ENCODE measurements at regions not wholly inside any gene's neighbourhood (a gene's known extent, or its start where the extent isn't known, plus 50 kb on each side); places are given as distances from the start of the nearest gene placed in this dataset.
"Not testable (repeated sequence)": the region's sequence is repeated elsewhere in the genome, so short reads cannot be mapped to it uniquely, and the experiment has no call there.

GRCh38 chr4:28116526-28117083, 1256.0 kb downstream of the STIM2 start:
- DNase-seq = not testable (repeated sequence)

DNA sequence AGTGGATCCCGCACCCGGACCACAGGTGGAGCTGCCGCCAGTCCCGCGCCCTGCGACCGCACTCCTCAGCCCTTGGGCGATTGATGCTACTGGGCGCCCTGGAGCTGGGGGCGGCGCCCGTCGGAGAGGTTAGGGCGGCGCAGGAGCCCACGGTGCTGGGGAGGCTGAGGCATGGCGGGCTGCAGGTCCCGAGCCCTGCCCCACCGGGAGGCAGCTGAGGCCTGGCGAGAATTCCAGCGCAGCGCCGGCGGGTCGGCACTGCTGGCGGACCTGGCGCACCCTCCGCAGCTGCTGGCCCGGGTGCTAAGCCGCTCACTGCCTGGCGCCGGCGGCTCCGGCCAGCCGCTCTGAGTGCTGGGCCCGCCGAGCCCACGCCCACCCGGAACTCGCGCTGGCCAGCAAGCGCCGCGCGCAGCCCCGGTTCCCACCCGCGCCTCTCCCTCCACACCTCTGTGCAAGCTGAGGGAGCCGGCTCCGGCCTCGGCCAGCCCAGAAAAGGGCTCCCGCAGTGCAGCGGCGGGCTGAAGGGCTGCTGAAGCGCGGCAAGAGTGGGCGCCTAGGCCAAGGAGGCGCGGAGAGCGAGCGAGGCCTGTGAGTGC, 1256.5 kb downstream of the STIM2 start:
- no peak for DNase-seq

DNA sequence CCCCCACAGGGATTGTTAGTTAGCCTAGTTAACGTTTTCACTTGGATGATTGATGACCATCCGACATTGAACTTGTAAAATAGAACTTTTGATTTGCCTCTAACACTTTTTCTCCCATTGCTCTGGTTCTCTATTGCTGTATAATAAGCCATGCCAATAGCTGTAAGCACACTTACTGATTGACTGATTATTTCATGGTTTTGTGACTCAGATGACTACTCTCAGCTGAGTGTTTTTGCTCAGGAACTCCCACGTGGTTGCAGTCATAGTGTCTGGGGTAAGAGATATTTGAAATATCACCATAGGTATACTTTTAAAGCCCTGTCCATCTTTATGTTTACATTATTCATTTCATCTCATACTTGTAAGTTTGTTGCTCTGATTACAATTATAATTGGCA, 1285.5 kb downstream of the STIM2 start:
- DNase-seq = no peak

DNA sequence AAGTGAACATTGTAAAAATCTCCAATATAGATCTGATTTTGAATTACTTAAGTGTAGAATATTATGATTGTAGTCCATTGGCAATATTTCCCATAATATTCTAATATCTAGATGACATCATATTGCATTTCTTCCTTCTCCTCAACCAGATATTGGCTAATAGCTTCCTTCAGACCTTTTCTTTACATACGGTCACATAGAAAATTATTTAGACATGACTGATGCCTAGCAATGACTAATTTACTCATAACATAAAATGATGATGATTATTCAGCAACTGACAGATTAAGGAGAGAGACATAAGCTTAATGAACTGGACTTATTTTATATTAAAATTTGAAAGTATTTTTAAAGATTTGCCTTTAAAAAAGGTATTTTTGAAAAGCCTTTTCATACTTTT, 1287.6 kb downstream of the STIM2 start:
- DNase-seq = no peak

DNA sequence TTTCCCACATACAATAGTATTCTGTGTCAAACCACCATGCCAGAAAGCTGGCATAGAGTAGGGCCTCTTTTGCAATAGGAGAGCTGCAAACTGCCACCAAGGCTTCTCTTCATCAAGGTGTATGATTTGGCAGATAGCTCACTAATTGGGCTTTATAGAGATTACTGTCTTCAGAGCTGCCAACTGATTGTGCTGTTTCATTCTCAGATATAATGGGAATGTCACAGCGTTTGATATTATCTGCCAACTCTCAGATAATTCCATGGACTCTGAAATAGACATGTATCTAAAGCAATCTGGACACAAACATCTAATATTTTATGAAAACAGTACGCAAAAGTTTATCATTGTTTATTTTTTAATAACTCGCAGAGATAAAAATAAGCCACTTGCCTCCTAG, 1289.1 kb downstream of the STIM2 start:
- no peak for DNase-seq

DNA sequence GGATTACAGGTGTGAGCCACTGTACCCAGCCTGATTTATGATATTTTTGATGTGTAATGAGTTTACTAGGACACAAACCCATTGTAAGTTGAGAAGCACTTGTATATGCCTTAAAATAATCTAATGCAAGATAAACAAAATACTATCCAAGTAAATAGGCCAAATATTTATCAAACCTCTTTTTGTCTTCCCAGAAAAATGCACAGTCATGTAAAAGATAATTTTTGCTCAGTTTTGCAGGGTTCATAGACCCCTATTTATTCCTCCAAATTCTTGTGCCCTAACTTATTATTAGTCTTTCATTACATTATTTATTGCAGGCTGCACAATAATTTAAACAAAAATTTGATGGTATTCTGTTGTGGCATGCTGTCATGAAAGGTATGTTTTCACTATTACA, 1290.7 kb downstream of the STIM2 start:
- no peak for DNase-seq

GRCh38 chr4:28167411-28167810, 1306.8 kb downstream of the STIM2 start:
- no peak for DNase-seq

GRCh38 chr4:28176942-28177341, 1316.3 kb downstream of the STIM2 start:
- DNase-seq = no peak

GRCh38 chr4:28177641-28178040, 1317.0 kb downstream of the STIM2 start:
- no peak for DNase-seq

GRCh38 chr4:28179126-28179525, 1318.5 kb downstream of the STIM2 start:
- DNase-seq = no peak

DNA sequence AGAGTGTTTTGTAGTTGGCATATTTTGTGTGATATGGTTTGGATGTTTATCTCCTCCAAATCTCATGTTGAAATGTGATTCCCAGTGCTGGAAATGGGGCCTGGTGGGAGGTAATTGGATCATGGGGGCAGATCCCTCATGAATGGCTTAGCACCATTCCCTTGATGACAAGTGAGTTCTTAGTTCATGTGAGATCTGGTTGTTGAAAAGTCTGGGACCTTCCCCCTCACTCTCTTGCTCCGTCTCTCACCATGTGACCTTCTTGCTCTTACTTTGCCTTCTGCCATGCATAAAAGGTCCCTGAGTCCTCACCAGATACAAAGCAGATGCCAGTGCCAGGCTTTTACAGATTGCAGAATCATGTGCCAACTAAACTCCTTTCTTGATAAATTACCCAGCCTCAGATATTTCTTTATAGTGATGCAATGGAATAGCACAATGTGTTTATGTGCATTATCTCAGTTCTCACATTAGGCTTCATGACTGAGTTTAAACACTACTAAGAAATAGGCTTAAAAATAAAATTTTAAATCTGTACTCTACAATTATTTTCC, 1348.8 kb downstream of the STIM2 start:
- DNase-seq = no peak

DNA sequence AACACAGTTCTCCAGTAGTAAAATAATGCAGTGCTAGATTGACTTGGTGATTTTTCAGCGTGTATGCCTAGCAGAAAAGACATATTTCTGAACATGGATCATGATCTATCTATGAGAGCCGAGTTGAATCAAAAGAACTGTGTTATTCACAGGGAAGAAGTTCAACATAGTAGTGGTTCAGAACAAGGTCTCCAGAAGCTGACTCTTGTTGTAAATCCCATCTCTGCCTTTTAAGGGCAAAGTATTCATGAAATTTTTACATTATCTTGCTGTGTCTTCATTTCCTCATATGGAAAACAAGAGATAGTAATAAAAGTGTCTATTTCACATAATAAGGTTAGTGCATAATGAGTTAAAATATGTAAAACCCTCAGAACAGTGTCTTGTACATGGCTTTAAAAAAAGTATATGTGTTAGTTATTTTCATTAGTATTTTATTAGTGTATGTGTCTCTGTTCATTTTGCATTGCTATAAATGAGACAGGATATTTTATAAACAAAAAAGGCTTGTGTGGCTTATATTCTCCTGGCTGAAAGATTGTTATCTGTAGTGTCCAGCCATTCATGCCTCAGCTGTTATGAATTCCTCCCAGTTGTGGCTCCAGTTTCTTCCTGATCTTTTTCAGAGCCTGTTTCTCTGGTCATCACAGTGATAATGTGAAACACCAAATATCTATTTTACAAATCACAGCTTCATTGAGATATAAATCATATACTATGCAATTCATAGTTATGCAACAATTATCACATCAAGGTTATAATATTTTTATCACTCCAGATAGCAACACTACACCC, 1351.2 kb downstream of the STIM2 start:
- DNase-seq = no peak

GRCh38 chr4:28221536-28221935, 1360.9 kb downstream of the STIM2 start:
- no peak for DNase-seq

- no peak for DNase-seq
Measured at GRCh38 chr4:28225050-28225449, 1364.4 kb downstream of the STIM2 start.

DNA sequence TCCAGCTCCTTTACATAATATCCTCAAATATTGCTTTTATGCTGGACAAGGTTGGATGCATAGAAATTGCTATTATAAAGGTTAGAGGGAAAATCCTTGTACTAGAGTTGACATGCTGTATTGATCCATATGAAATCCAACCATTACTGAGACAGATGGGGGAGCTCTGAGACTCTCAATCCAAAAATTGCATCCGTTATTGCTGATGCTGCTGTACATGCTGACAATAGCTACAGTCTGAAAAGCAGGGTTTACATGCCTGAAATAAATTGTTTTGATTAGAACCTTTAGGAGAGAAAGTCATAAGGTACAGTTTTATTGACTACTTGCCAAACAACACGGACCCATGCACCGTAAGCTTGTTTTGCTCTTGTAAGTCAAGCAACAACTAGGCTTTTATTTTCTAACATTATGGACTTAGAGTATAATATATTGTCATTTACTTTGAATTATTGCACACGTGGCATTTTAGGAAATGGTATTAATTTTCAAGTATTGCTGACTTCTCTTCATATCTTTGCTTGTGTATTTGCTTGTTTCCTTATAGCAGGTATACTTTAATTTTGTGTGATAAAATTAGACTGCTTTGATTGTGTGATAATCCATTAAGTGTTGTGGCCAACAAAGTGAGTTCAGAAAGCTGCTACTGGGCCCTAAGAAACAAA, 1365.2 kb downstream of the STIM2 start:
- no peak for DNase-seq

- DNase-seq = no peak
Measured at GRCh38 chr4:28226962-28227361, 1366.3 kb downstream of the STIM2 start.

DNA sequence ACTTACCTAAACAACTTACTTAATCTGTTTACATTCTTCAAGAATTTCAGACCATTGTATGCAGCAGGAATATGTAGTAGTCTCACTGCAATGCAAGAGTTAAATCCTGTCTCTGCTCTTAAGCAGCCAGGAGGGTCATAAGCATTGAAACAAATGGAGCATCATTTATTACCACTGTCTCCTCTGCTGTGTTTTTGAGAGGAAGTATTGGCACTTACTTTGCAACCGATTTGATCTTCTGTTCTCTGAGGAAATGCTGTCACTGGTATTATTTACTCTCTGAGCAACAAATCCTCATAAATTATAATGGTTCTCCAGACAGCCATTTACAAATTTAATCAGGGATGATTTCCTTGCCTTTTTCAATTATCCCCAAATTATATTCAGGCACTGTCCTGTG, 1367.1 kb downstream of the STIM2 start:
- no peak for DNase-seq

DNA sequence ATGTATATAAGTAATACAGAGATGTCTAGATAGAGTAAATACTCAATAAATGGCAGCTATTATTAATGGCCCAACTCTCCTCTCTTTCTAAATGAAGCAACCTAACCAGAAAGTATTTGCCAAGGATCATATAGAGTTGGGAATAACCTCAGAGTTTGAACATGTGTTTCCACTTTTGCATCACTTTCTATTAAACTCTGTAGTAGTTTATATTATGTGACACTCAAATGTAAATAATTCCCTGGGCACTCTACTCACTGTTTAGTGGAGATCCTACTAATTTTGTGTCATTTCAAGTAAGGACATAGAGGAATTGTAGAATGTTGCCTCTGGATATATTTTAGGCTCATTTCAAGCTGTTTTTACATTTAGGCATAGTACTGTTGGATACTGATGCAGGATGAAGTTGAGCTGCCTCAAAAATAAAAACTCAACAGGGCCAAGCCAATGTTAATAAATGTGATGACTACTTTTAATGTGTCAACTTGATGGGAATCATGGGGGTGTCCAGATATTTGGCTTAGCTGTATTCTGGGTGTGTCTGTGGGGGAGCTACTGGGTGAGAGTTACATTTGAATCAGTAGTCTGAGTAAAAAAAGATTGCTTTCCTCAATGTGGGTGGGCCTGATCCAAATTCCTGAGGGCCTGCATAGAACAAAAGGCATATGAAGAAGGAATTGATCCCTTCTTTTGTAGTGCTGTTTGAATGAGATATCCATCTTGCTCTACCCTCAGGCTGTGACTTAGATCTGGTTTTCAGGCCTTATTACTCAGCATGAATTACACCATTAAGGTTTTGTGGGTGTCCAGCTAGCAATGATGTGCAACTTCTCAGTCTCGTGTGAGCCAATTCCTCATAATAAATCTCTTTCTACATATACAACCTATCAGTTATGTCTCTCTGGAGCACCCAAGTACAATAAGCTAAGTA, 1368.2 kb downstream of the STIM2 start:
- DNase-seq = no peak

DNA sequence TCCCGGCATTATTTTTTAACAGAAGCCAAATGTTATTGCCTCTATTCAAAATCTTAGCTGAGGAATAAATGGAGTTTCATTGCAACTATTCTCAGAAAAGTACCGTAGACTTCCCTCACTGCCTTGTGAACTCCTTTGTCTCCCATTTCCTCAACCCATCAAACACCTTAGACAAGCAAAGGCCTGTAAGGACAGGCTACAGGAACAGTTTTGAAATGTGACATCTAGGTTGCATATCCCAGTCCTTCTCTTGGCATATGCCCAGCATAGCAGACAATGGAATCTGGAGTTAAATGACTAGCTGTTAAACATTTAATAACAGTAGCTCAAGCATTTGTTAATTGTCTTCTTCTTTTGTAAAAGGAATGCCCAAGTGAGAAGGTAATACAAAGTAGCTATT, 1371.7 kb downstream of the STIM2 start:
- DNase-seq = no peak

DNA sequence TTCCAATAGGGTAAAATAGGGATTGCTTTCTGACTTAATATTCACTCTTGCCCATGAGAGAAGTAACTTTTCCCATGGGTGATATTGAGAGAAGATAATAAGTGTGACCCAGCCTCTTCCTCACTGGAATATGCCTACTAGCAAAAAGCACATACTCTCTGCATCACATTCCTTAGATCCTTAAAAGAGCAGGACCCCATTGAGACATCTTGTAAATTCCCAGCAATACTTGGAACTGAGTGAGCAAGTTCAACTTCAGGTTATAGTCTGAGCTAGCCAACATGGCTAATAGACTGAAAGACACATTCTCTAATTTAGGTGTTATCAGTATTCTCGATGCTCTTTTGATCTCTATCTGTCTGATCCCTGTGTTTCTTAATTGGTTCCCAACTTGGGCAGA, 1372.3 kb downstream of the STIM2 start:
- DNase-seq = no peak

- DNase-seq = no peak
Measured at GRCh38 chr4:28233724-28234123, 1373.1 kb downstream of the STIM2 start.

- DNase-seq = no peak
Measured at GRCh38 chr4:28238876-28239275, 1378.2 kb downstream of the STIM2 start.
